H9 (cell line): ENCODE measurements at regions not wholly inside any gene's neighbourhood (a gene's known extent, or its start where the extent isn't known, plus 50 kb on each side); places are given as distances from the start of the nearest gene placed in this dataset.

Source experiments
- DNase-seq: peaks from one replicate; pipeline ENCODE4 v3.0.0-alpha.2; 2017
- H2AFZ ChIP-seq: one replicate; pipeline ENCODE4 v1.6.1; 2013; ENCODE audit warnings: mild to moderate bottlenecking, low read length, control low read depth, moderate library complexity
- H2AK5ac ChIP-seq: 2 replicates; pipeline ENCODE4 v1.6.1; 2013; ENCODE audit warnings: low read length, control low read depth, mixed read lengths; ENCODE audit not compliant: insufficient read length
- H2BK120ac ChIP-seq: one replicate; pipeline ENCODE4 v1.6.1; 2013; ENCODE audit warnings: low read depth, mild to moderate bottlenecking, low read length, control low read depth, inconsistent platforms; ENCODE audit not compliant: poor library complexity, severe bottlenecking
- H2BK12ac ChIP-seq: 2 replicates; pipeline ENCODE4 v1.6.1; 2013; ENCODE audit warnings: low read length, control low read depth, mixed read lengths, low read depth; ENCODE audit not compliant: insufficient read length
- H2BK15ac ChIP-seq: 2 replicates; pipeline ENCODE4 v1.6.1; 2013; ENCODE audit warnings: low read depth, low read length, control low read depth
- H2BK20ac ChIP-seq: one replicate; pipeline ENCODE4 v1.6.1; 2013; ENCODE audit warnings: low read depth, mild to moderate bottlenecking, low read length, control low read depth, inconsistent platforms; ENCODE audit not compliant: poor library complexity, severe bottlenecking
- H2BK5ac ChIP-seq: 2 replicates; pipeline ENCODE4 v1.6.1; 2013; ENCODE audit warnings: low read length, control low read depth, mixed read lengths; ENCODE audit not compliant: insufficient read length
- H3K14ac ChIP-seq: 2 replicates; pipeline ENCODE4 v1.6.1; 2013; ENCODE audit warnings: low read length, control low read depth; ENCODE audit not compliant: insufficient read depth
- H3K18ac ChIP-seq: 2 replicates; pipeline ENCODE4 v1.6.1; 2013; ENCODE audit warnings: low read depth, mild to moderate bottlenecking, mixed read lengths, low read length, control low read depth; ENCODE audit not compliant: insufficient read length
- H3K23ac ChIP-seq: 2 replicates; pipeline ENCODE4 v1.6.1; 2013; ENCODE audit warnings: low read length, control low read depth, mixed read lengths, low read depth; ENCODE audit not compliant: insufficient read length
- H3K23me2 ChIP-seq: 2 replicates; pipeline ENCODE4 v1.6.1; 2013; ENCODE audit warnings: low read depth, mild to moderate bottlenecking, mixed read lengths, low read length, control low read depth; ENCODE audit not compliant: insufficient read length, poor library complexity, severe bottlenecking
- H3K27ac ChIP-seq: 2 replicates; pipeline ENCODE4 v1.5.1; 2013; ENCODE audit warnings: low read length, control low read depth, mixed read lengths, low read depth; ENCODE audit not compliant: insufficient read length
- H3K27me3 ChIP-seq: 2 replicates; pipeline ENCODE4 v1.6.1; 2013; ENCODE audit warnings: low read length, control low read depth, inconsistent platforms; ENCODE audit not compliant: insufficient read depth
- H3K4ac ChIP-seq: 2 replicates; pipeline ENCODE4 v1.6.1; 2013; ENCODE audit warnings: low read depth, mild to moderate bottlenecking, control low read depth, inconsistent platforms, low read length, moderate library complexity
- H3K4me1 ChIP-seq: 2 replicates; pipeline ENCODE4 v1.6.1; 2013; ENCODE audit warnings: low read length, control low read depth, inconsistent platforms; ENCODE audit not compliant: insufficient read depth
- H3K4me2 ChIP-seq: 2 replicates; pipeline ENCODE4 v1.6.1; 2013; ENCODE audit warnings: low read length, control low read depth, mixed read lengths; ENCODE audit not compliant: insufficient read length, insufficient read depth
- H3K56ac ChIP-seq: 2 replicates; pipeline ENCODE4 v1.6.1; 2013; ENCODE audit warnings: low read depth, mild to moderate bottlenecking, mixed read lengths, low read length, control low read depth; ENCODE audit not compliant: insufficient read length
- H3K79me1 ChIP-seq: 2 replicates; pipeline ENCODE4 v1.6.1; 2013; ENCODE audit warnings: low read depth, mild to moderate bottlenecking, moderate library complexity, low read length, control low read depth, inconsistent platforms; ENCODE audit not compliant: insufficient read depth, poor library complexity, severe bottlenecking
- H3K79me2 ChIP-seq: 2 replicates; pipeline ENCODE4 v1.6.1; 2013; ENCODE audit warnings: low read length, control low read depth, inconsistent platforms; ENCODE audit not compliant: insufficient read depth
- H3K9ac ChIP-seq: 2 replicates; pipeline ENCODE4 v1.6.1; 2013; ENCODE audit warnings: low read length, control low read depth, mixed read lengths; ENCODE audit not compliant: insufficient read length; ENCODE audit errors: extremely low read depth
- H3K9me3 ChIP-seq: one replicate; pipeline ENCODE4 v1.6.1; 2013; ENCODE audit warnings: low read depth, low read length, inconsistent platforms; ENCODE audit not compliant: control insufficient read depth
- H3T11ph ChIP-seq: one replicate; pipeline ENCODE4 v1.6.1; 2013; ENCODE audit warnings: mild to moderate bottlenecking, low read length, control low read depth, inconsistent platforms
- H4K20me1 ChIP-seq: one replicate; pipeline ENCODE4 v1.6.1; 2013; ENCODE audit not compliant: control insufficient read depth, insufficient read length, insufficient read depth
- H4K5ac ChIP-seq: 2 replicates; pipeline ENCODE4 v1.6.1; 2013; ENCODE audit warnings: low read depth, mild to moderate bottlenecking, mixed read lengths, low read length, control low read depth; ENCODE audit not compliant: insufficient read length
- H4K8ac ChIP-seq: replicated peaks from 2 replicates; pipeline ENCODE4 v1.6.1; 2013; ENCODE audit warnings: low read length, control low read depth, mixed read lengths, low read depth; ENCODE audit not compliant: insufficient read length
- H4K91ac ChIP-seq: 2 replicates; pipeline ENCODE4 v1.6.1; 2013; ENCODE audit warnings: low read depth, mild to moderate bottlenecking, moderate library complexity, mixed read lengths, low read length, control low read depth; ENCODE audit not compliant: insufficient read length
- H3K27ac Mint-ChIP-seq, 3 experiments: 2 replicates in 2 of 3; 3 replicates in 1 of 3; pipeline ENCODE4 v1.8.0; 2020 to 2021; ENCODE audit warnings: mixed read lengths in 3 of 3, mild to moderate bottlenecking in 1 of 3, moderate library complexity in 1 of 3
- H3K27me3 Mint-ChIP-seq: 2 replicates; pipeline ENCODE4 v1.8.0; 2021; ENCODE audit warnings: low read depth, mild to moderate bottlenecking, moderate library complexity, mixed read lengths
- H3K36me3 Mint-ChIP-seq, 3 experiments: 2 replicates in 2 of 3; 3 replicates in 1 of 3; pipeline ENCODE4 v1.8.0; 2020 to 2021; ENCODE audit warnings: low read depth in 3 of 3, mixed read lengths in 3 of 3; ENCODE audit not compliant: insufficient read depth in 1 of 3
- H3K4me1 Mint-ChIP-seq, 2 experiments: 2 replicates each; pipeline ENCODE4 v1.8.0; 2020; ENCODE audit warnings: mixed read lengths in 2 of 2
- H3K4me3 Mint-ChIP-seq, 2 experiments: 2 replicates in 1 of 2; 3 replicates in 1 of 2; pipeline ENCODE4 v1.8.0; 2020 to 2021; ENCODE audit warnings: mild to moderate bottlenecking in 2 of 2, mixed read lengths in 2 of 2, moderate library complexity in 1 of 2
- H3K9me3 Mint-ChIP-seq, 2 experiments: 2 replicates in 1 of 2; 3 replicates in 1 of 2; pipeline ENCODE4 v1.8.0; 2020; ENCODE audit warnings: mild to moderate bottlenecking in 2 of 2, mixed read lengths in 2 of 2, moderate library complexity in 1 of 2
- CTCF ChIP-seq: fragments of 200-600 bp; sonication (generic); conservative IDR thresholded peaks from 3 replicates; pipeline ENCODE4 v1.8.0; 2021; ENCODE audit warnings: antibody characterized with exemption, mild to moderate bottlenecking
- WGBS: extraction: QIAGEN DNeasy Blood & Tissue Kit; methylation state at CpG from one replicate; pipeline ENCODE4 v1.1.7; 2013; ENCODE audit warnings: missing lambda C conversion rate, low lambda C conversion rate, mixed read lengths; ENCODE audit not compliant: insufficient read length; ENCODE audit errors: extremely low coverage; 5-methylcytosine and 5-hydroxymethylcytosine counted together

GRCh38 chr21:23155281-23155680, 2157.1 kb downstream of the NCAM2 start:
- Histone ChIP-seq H2AK5ac (no peak overlapping the region), H4K8ac (no peak overlapping the region), H2BK120ac (no peak overlapping the region), H2AFZ (no peak overlapping the region), H2BK20ac (no peak overlapping the region), H3K4me1 (no peaks in the 10 kb centered on the region), H4K5ac (no peak overlapping the region), H3K23ac (no peak overlapping the region), H3K79me2 (no peaks in the 10 kb centered on the region), H3K4ac (no peak overlapping the region), H4K91ac (no peak overlapping the region), H3K56ac (no peak overlapping the region), H3K27me3 (no peaks in the 10 kb centered on the region), H3K4me2 (no peak overlapping the region), H3K23me2 (no peaks in the 10 kb centered on the region), H3K18ac (no peak overlapping the region), H2BK15ac (no peak overlapping the region), H3K9me3 (no peaks in the 10 kb centered on the region), H4K20me1 (no peaks in the 10 kb centered on the region), H3K14ac (no peak overlapping the region), H2BK5ac (no peak overlapping the region), H3K9ac (no peak overlapping the region), H3K79me1 (no peaks in the 10 kb centered on the region), H2BK12ac (no peak overlapping the region), H3K27ac (no peak overlapping the region), H3T11ph (no peak overlapping the region)
- peaks cover 3 to 5% of the 10 kb centered on the region in 2 experiments; a peak in 3 of 4 replicates for H3K4me1 Mint-ChIP-seq
- no CpG with 5 or more reads among the region's 2 CpGs for WGBS
- no peak for DNase-seq
- H3K27me3 Mint-ChIP-seq, result no peaks in the 10 kb centered on the region
- H3K9me3 Mint-ChIP-seq, result no peaks in the 10 kb centered on the region
- H3K4me3 Mint-ChIP-seq, result no peak overlapping the region
- TF ChIP-seq CTCF, result no peak
- no peak overlapping the region for H3K27ac Mint-ChIP-seq
- H3K36me3 Mint-ChIP-seq, result no peaks in the 10 kb centered on the region
